ENCODE measurements at regions not wholly inside any gene's neighbourhood (a gene's known extent, or its start where the extent isn't known, plus 50 kb on each side); places are given as distances from the start of the nearest gene placed in this dataset.

DNA sequence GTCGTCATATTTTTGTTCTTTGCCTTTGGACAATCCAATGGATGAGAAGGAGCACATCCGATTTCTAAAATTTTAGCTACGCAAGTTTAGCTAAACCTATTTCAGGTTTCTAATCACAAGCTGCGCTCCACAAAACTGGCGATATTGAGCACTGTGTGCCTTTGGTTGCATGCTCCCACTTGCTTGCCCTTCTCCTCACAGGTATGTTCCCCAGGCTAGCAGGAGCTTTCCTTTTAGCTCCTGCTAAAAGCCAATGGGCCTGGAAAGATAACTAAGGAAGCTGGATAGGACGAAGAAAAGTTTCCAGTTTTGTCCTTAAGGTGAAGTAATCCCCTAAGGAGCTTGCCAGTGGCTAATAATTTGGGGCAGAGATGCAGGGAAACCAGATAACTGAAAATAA is 975.2 kb downstream of the FSTL5 start:
- Histone ChIP-seq H3K4me1 (no peaks in the 10 kb centered on the region), H3K9me3 (no peaks in the 10 kb centered on the region), H3K4me3 (no peak overlapping the region), H3K36me3 (no peaks in the 10 kb centered on the region), H3K27ac (no peak overlapping the region), H3K27me3 (no peaks in the 10 kb centered on the region)
- TF ChIP-seq POLR2A (IDR thresholded peaks at IDR 0.05) (no peak), EP300 (IDR thresholded peaks at IDR 0.05) (no peak), POLR2AphosphoS5 (IDR thresholded peaks at IDR 0.05) (no peak)
- TF ChIP-seq, protein P1, sequence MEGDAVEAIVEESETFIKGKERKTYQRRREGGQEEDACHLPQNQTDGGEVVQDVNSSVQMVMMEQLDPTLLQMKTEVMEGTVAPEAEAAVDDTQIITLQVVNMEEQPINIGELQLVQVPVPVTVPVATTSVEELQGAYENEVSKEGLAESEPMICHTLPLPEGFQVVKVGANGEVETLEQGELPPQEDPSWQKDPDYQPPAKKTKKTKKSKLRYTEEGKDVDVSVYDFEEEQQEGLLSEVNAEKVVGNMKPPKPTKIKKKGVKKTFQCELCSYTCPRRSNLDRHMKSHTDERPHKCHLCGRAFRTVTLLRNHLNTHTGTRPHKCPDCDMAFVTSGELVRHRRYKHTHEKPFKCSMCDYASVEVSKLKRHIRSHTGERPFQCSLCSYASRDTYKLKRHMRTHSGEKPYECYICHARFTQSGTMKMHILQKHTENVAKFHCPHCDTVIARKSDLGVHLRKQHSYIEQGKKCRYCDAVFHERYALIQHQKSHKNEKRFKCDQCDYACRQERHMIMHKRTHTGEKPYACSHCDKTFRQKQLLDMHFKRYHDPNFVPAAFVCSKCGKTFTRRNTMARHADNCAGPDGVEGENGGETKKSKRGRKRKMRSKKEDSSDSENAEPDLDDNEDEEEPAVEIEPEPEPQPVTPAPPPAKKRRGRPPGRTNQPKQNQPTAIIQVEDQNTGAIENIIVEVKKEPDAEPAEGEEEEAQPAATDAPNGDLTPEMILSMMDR (IDR thresholded peaks at IDR 0.05), result no peak
- DNase-seq, result no peak
- WGBS, 5 donors, result 85 to 91% (median 88%) methylated on average over 6 of the region's 6 CpGs
- intact Hi-C loops (cut with DNase I; ENCODE audit: low total_unique reads), result no loop called here

DNA sequence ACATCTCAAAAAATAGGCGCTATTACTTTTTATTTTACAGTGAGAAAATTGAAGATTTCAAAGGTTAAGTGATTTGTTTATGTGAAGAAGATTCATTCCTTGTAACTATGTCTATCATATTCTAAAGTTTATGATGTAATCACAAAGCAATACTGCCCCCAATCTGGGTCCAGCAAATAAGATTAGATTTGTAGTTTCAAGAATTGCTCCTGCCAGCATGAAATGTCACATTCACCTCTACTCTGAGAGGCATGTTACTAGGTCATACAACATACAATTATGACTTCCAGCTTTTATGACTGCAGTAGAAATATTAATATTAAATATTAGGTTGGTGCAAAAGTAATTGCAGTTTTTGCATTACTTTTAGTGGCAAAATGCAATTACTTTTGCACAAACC is 976.2 kb downstream of the FSTL5 start:
- WGBS, 5 donors, result 71 to 91% (median 84%) methylated on average over 1 of the region's 1 CpG
- DNase-seq, result no peak
- Histone ChIP-seq H3K4me1 (no peaks in the 10 kb centered on the region), H3K27ac (no peak overlapping the region), H3K27me3 (no peaks in the 10 kb centered on the region), H3K36me3 (no peaks in the 10 kb centered on the region), H3K4me3 (no peak overlapping the region), H3K9me3 (no peaks in the 10 kb centered on the region)
- intact Hi-C loops (cut with DNase I; ENCODE audit: low total_unique reads), result no loop called here
- TF ChIP-seq POLR2AphosphoS5 (IDR thresholded peaks at IDR 0.05) (no peak), EP300 (IDR thresholded peaks at IDR 0.05) (no peak), POLR2A (IDR thresholded peaks at IDR 0.05) (no peak)
- TF ChIP-seq, protein P1 (IDR thresholded peaks at IDR 0.05), result no peak

DNA sequence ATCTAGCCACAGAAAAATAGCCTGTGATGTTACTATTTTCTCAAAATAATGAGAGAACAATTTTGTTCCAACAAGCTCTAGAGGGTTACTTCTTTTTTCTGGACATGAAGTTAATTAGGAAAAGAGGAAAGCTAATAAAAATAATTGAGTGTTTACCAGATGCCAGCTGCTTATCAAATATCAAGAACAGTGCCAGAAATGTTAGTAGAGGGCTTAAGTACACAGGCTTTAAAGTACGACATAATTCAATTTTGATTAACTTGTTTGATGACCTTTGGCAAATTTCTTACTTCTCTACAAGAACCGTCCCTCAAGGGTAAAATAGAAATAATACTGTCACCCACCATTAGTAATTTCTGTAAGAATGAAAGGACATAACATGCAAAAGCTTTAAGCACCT is 977.0 kb downstream of the FSTL5 start:
- TF ChIP-seq POLR2A (IDR thresholded peaks at IDR 0.05) (no peak), EP300 (IDR thresholded peaks at IDR 0.05) (no peak), POLR2AphosphoS5 (IDR thresholded peaks at IDR 0.05) (no peak)
- TF ChIP-seq, protein P1 (IDR thresholded peaks at IDR 0.05), result no peak
- Histone ChIP-seq H3K36me3 (no peaks in the 10 kb centered on the region), H3K27ac (no peak overlapping the region), H3K4me1 (no peaks in the 10 kb centered on the region), H3K4me3 (no peak overlapping the region), H3K9me3 (no peaks in the 10 kb centered on the region), H3K27me3 (no peaks in the 10 kb centered on the region)
- 15 to 32% (median 19%) methylated on average over 2 of the region's 2 CpGs for WGBS, 5 donors
- intact Hi-C loops (cut with DNase I; ENCODE audit: low total_unique reads), result no loop called here
- no peak for DNase-seq

DNA sequence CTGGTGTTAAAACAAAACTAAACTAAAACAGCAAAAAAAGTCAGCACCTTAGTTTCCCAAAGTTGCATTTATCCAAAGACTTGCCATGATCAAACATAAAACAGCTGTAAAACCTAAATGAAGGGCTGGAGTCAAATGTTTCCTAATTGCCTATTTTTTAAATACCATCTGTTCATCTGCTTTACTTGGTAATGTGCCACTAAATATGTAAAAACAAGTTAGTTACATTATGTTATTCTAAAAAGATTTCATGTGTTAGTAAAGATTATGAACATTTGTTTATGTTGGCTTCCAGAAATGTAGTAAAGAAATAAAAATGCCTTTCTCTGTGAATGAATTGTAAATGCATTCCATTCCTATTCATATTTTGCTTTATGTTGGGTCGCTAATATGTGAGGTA is 977.8 kb downstream of the FSTL5 start:
- TF ChIP-seq POLR2A (IDR thresholded peaks at IDR 0.05) (no peak), POLR2AphosphoS5 (IDR thresholded peaks at IDR 0.05) (no peak), EP300 (IDR thresholded peaks at IDR 0.05) (no peak)
- TF ChIP-seq, protein P1 (IDR thresholded peaks at IDR 0.05), result no peak
- peak in 1 of 2 donors; percentile 3 for DNase-seq
- intact Hi-C loops (cut with DNase I; ENCODE audit: low total_unique reads), result no loop called here

More for the DNA sequence above, 977.8 kb downstream of the FSTL5 start:
- Histone ChIP-seq H3K27ac (no peak overlapping the region), H3K9me3 (no peaks in the 10 kb centered on the region), H3K27me3 (no peaks in the 10 kb centered on the region), H3K36me3 (no peaks in the 10 kb centered on the region), H3K4me1 (no peaks in the 10 kb centered on the region), H3K4me3 (no peak overlapping the region)
- WGBS, 5 donors, result 62 to 81% (median 69%) methylated on average over 1 of the region's 1 CpG

Data from stomach (tissue), 8 donors.